ENCODE measurements at regions not wholly inside any gene's neighbourhood (a gene's known extent, or its start where the extent isn't known, plus 50 kb on each side); places are given as distances from the start of the nearest gene placed in this dataset.

- ATAC-seq (no peak), DNase-seq (no peak)
- no peaks in the 10 kb centered on the region for H3K27me3 ChIP-seq
- H3K9me3 ChIP-seq: no peaks in the 10 kb centered on the region
- no peak overlapping the region for H3K4me3 ChIP-seq
- peaks cover 6% of the 10 kb centered on the region for H3K4me1 ChIP-seq
- H3K27ac ChIP-seq: no peak overlapping the region
- TF ChIP-seq POLR2A (IDR thresholded peaks at IDR 0.05): no peak
- TF ChIP-seq, protein P1, sequence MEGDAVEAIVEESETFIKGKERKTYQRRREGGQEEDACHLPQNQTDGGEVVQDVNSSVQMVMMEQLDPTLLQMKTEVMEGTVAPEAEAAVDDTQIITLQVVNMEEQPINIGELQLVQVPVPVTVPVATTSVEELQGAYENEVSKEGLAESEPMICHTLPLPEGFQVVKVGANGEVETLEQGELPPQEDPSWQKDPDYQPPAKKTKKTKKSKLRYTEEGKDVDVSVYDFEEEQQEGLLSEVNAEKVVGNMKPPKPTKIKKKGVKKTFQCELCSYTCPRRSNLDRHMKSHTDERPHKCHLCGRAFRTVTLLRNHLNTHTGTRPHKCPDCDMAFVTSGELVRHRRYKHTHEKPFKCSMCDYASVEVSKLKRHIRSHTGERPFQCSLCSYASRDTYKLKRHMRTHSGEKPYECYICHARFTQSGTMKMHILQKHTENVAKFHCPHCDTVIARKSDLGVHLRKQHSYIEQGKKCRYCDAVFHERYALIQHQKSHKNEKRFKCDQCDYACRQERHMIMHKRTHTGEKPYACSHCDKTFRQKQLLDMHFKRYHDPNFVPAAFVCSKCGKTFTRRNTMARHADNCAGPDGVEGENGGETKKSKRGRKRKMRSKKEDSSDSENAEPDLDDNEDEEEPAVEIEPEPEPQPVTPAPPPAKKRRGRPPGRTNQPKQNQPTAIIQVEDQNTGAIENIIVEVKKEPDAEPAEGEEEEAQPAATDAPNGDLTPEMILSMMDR (IDR thresholded peaks at IDR 0.05): no peak
- intact Hi-C loops (cut with DNase I): no loop called here
- no peaks in the 10 kb centered on the region for H3K36me3 ChIP-seq (replicated peaks in 1 of 2; ENCODE audit: insufficient read depth in 1 of 2, low read depth in 2 of 2)
These were observed 789.4 kb upstream of the KIF2B start for GRCh38 chr17:53033297-53033696.

GRCh38 chr17:53032861-53033271 lies 789.9 kb upstream of the KIF2B start:
- DNase-seq: peak; percentile 36 to 65 (median 54)
- Histone ChIP-seq H3K27ac (no peak overlapping the region), H3K27me3 (no peaks in the 10 kb centered on the region), H3K36me3 (replicated peaks in 1 of 2; ENCODE audit: insufficient read depth in 1 of 2, low read depth in 2 of 2) (no peaks in the 10 kb centered on the region), H3K4me1 (peaks cover 6% of the 10 kb centered on the region), H3K4me3 (no peak overlapping the region), H3K9me3 (no peaks in the 10 kb centered on the region)
- ATAC-seq: no peak
- intact Hi-C loops (cut with DNase I): no loop called here
- TF ChIP-seq POLR2A (IDR thresholded peaks at IDR 0.05): no peak
- TF ChIP-seq, protein P1 (IDR thresholded peaks at IDR 0.05): peak in 6 of 7 experiments; percentile 36 to 87 (median 64)
- WGBS, 2 donors: 15 to 29% methylated on average over 3 of the region's 3 CpGs

- H3K36me3 ChIP-seq (replicated peaks in 1 of 2; ENCODE audit: insufficient read depth in 1 of 2, low read depth in 2 of 2): no peaks in the 10 kb centered on the region
- ATAC-seq (no peak), DNase-seq (no peak)
- no peak overlapping the region for H3K4me3 ChIP-seq
- no peaks in the 10 kb centered on the region for H3K4me1 ChIP-seq
- no peaks in the 10 kb centered on the region for H3K27me3 ChIP-seq
- no peak overlapping the region for H3K27ac ChIP-seq
- TF ChIP-seq, protein P1 (IDR thresholded peaks at IDR 0.05): no peak
- no peak for TF ChIP-seq POLR2A (IDR thresholded peaks at IDR 0.05)
- intact Hi-C loops (cut with DNase I): no loop called here
- H3K9me3 ChIP-seq: no peaks in the 10 kb centered on the region
These were observed 805.5 kb upstream of the KIF2B start for GRCh38 chr17:53017227-53017626.

DNA sequence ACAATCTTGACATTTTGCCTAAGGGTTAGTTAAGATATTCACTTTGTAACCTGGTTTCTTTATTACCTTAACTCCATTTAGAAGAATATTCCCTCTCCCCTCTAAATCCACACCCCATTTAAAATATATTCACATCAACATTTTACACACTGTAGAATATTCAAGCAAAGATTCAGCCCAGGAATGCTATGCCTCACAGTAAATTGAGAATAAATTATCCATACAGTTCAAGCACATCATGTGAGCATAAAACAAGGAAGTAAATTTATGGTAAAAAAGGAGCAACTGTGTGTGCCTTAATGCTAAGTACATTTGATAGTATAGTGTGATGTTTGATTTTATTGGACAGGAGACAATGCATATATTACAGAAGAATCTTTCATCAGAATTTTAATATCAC lies 806.6 kb upstream of the KIF2B start:
- intact Hi-C loops (cut with DNase I): no loop called here
- no peaks in the 10 kb centered on the region for H3K4me1 ChIP-seq
- H3K27me3 ChIP-seq: no peaks in the 10 kb centered on the region
- no peaks in the 10 kb centered on the region for H3K36me3 ChIP-seq (replicated peaks in 1 of 2; ENCODE audit: insufficient read depth in 1 of 2, low read depth in 2 of 2)
- TF ChIP-seq, protein P1 (IDR thresholded peaks at IDR 0.05): no peak
- no peak for TF ChIP-seq POLR2A (IDR thresholded peaks at IDR 0.05)
- DNase-seq (no peak), ATAC-seq (no peak)
- no peak overlapping the region for H3K27ac ChIP-seq
- no peak overlapping the region for H3K4me3 ChIP-seq
- H3K9me3 ChIP-seq: no peaks in the 10 kb centered on the region

DNA sequence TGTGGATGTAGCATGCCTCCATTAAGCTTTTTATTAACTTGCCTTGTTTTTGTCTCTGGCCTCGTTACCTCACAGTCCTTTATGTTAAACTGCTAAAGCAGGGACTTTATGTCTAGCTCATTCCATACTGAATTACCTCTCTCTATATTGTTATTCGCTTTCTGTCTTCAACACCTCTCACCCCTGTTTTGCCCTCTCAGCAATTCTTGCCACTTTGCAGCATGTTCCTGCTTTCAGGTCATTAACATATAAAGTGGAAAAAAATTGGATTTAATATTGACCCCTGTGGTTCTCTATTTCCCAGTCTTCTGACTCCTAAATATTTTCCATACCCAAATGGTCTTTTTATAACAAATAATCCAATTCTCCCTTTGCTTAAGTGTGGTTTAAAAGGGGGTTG lies 810.4 kb upstream of the KIF2B start:
- Histone ChIP-seq H3K27me3 (no peaks in the 10 kb centered on the region), H3K9me3 (no peaks in the 10 kb centered on the region), H3K4me1 (no peaks in the 10 kb centered on the region), H3K36me3 (replicated peaks in 1 of 2; ENCODE audit: insufficient read depth in 1 of 2, low read depth in 2 of 2) (no peaks in the 10 kb centered on the region), H3K4me3 (no peak overlapping the region), H3K27ac (no peak overlapping the region)
- no peak for TF ChIP-seq POLR2A (IDR thresholded peaks at IDR 0.05)
- TF ChIP-seq, protein P1 (IDR thresholded peaks at IDR 0.05): no peak
- intact Hi-C loops (cut with DNase I): no loop called here
- no peak for DNase-seq
- ATAC-seq: no peak
- 65 to 69% methylated on average over 2 of the region's 2 CpGs for WGBS, 2 donors
